Tibial nerve (tissue), 4 donors: ENCODE measurements at regions not wholly inside any gene's neighbourhood (a gene's known extent, or its start where the extent isn't known, plus 50 kb on each side); places are given as distances from the start of the nearest gene placed in this dataset.

Source experiments
- DNase-seq, 2 donors: peaks; one replicate each; pipeline ENCODE4 v3.0.0-alpha.2; 2019; ENCODE audit warnings: low spot score in 2 of 2
- H3K27ac ChIP-seq, 4 donors: fragments of 200-600 bp; sonication (generic) in 3 of 4; one replicate each; pipeline ENCODE4 v1.5.1; 2017 to 2019; ENCODE audit warnings: mild to moderate bottlenecking in 1 of 4
- H3K27me3 ChIP-seq, 2 donors: fragments of 200-600 bp; sonication (generic) in 1 of 2; one replicate each; pipeline versions ENCODE4 v1.5.1 to v1.6.0; 2017 to 2019
- H3K36me3 ChIP-seq, 3 donors: fragments of 200-600 bp; sonication (generic); one replicate each; pipeline ENCODE4 v1.5.1; 2018 to 2019
- H3K4me1 ChIP-seq, 4 donors: fragments of 200-600 bp; sonication (generic) in 3 of 4; one replicate each; pipeline ENCODE4 v1.5.1; 2017 to 2019
- H3K4me3 ChIP-seq, 4 donors: fragments of 200-600 bp; sonication (generic) in 3 of 4; one replicate each; pipeline ENCODE4 v1.5.1; 2017 to 2019; ENCODE audit warnings: mild to moderate bottlenecking in 1 of 4, moderate library complexity in 1 of 4
- H3K9me3 ChIP-seq, 4 donors: fragments of 200-600 bp; sonication (generic) in 3 of 4; one replicate each; pipeline ENCODE4 v1.5.1; 2017 to 2019
- EP300 ChIP-seq, 2 donors: sonication (generic); formaldehyde crosslinking; IDR thresholded peaks; one replicate each; pipeline ENCODE4 v1.6.1; 2017; ENCODE audit warnings: antibody characterized with exemption in 2 of 2, mild to moderate bottlenecking in 1 of 2
- POLR2A ChIP-seq, 2 donors: fragments of 450-650 bp; IDR thresholded peaks; one replicate each; pipeline ENCODE4 v1.6.1; 2017; ENCODE audit warnings: antibody characterized with exemption in 2 of 2, mild to moderate bottlenecking in 2 of 2, moderate library complexity in 2 of 2
- WGBS, 2 donors: methylation state at CpG; one replicate each; pipeline ENCODE4 v1.1.5; 2018; 5-methylcytosine and 5-hydroxymethylcytosine counted together
- TF ChIP-seq, protein P1 (sequence below), 5 experiments: fragments of 200-600 bp in 3 of 5; fragments of 450-650 bp in 2 of 5; sonication (generic) in 3 of 5; IDR thresholded peaks; one replicate each; pipeline ENCODE4 v1.5.1; 2016 to 2019; ENCODE audit warnings: antibody characterized with exemption in 5 of 5, mild to moderate bottlenecking in 3 of 5, moderate library complexity in 2 of 5

DNA sequence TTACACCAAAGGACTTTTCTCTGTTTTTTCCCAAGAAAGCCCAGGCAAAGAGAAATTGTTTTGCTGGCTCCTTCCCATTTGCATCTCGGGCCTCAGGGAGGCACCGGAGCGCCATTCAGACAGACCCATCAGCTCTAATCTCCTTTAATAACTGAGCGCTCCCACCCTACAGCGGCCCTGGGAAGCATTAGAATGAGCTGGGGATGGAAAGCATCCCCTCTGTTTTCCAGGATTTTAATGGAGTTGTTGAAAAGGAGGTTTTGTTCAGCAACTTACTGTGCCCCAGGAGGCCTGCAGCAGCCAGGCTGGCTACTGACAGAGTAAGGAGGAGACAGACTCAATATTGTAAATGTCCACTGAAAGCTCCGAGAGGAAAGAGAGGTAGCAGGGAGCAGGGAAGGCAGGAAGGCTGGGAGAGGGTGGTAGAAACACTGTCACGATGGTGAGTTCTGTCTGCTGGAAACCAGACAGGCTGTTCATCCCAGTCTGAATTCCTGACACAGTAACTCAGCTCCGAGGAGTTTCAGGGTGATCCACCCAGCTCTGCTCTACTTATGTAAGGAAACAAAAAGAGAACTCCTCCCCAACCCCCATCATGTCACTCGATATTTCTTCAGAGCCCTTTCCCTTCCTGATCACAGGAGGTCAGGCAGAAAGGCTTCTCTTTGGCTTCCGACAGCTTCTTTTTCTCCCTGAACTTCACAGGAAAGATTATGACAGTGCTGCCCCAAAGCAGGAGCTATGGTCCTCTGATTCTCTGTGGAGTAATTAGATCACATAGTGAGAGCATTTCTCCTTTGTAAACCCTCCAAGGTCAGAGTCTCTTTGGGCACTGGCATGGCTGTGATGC, 62.5 kb upstream of the TMEM132D start:
- no peaks in the 10 kb centered on the region for H3K36me3 ChIP-seq
- H3K27ac ChIP-seq, result no peak overlapping the region
- H3K4me1 ChIP-seq, result no peaks in the 10 kb centered on the region
- H3K27me3 ChIP-seq, result no peaks in the 10 kb centered on the region
- WGBS, 2 donors, result 13 to 16% methylated on average over 10 of the region's 10 CpGs
- H3K9me3 ChIP-seq, result no peaks in the 10 kb centered on the region
- no peak overlapping the region for H3K4me3 ChIP-seq
- no peak for TF ChIP-seq POLR2A (IDR thresholded peaks at IDR 0.05)
- TF ChIP-seq, protein P1, sequence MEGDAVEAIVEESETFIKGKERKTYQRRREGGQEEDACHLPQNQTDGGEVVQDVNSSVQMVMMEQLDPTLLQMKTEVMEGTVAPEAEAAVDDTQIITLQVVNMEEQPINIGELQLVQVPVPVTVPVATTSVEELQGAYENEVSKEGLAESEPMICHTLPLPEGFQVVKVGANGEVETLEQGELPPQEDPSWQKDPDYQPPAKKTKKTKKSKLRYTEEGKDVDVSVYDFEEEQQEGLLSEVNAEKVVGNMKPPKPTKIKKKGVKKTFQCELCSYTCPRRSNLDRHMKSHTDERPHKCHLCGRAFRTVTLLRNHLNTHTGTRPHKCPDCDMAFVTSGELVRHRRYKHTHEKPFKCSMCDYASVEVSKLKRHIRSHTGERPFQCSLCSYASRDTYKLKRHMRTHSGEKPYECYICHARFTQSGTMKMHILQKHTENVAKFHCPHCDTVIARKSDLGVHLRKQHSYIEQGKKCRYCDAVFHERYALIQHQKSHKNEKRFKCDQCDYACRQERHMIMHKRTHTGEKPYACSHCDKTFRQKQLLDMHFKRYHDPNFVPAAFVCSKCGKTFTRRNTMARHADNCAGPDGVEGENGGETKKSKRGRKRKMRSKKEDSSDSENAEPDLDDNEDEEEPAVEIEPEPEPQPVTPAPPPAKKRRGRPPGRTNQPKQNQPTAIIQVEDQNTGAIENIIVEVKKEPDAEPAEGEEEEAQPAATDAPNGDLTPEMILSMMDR (IDR thresholded peaks at IDR 0.05), result no peak
- no peak for TF ChIP-seq EP300 (IDR thresholded peaks at IDR 0.05)
- DNase-seq, result no peak

DNA sequence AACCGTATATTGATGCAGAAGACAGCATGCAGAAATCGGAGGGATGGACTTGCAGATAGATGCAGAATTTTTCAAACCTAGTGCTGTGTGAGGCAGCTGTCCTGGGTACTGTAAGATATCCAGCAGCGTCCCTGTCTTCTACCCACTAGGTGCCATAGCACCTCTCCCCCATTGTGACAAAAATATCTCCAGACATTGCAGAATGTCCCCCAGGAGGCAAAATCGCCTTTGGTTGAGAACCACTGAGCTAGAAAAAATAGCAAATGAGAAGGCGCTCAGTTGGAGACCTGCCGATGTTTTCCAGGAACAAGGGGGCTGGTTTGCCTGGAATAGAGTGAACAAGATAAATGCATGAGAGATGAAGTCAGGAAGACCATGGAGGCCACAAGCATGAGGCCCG, 67.9 kb upstream of the TMEM132D start:
- WGBS, 2 donors, result 77 to 79% methylated on average over 7 of the region's 7 CpGs
- H3K4me3 ChIP-seq, result no peak overlapping the region
- no peak for TF ChIP-seq EP300 (IDR thresholded peaks at IDR 0.05)
- TF ChIP-seq, protein P1 (IDR thresholded peaks at IDR 0.05), result no peak
- no peak for TF ChIP-seq POLR2A (IDR thresholded peaks at IDR 0.05)

DNA sequence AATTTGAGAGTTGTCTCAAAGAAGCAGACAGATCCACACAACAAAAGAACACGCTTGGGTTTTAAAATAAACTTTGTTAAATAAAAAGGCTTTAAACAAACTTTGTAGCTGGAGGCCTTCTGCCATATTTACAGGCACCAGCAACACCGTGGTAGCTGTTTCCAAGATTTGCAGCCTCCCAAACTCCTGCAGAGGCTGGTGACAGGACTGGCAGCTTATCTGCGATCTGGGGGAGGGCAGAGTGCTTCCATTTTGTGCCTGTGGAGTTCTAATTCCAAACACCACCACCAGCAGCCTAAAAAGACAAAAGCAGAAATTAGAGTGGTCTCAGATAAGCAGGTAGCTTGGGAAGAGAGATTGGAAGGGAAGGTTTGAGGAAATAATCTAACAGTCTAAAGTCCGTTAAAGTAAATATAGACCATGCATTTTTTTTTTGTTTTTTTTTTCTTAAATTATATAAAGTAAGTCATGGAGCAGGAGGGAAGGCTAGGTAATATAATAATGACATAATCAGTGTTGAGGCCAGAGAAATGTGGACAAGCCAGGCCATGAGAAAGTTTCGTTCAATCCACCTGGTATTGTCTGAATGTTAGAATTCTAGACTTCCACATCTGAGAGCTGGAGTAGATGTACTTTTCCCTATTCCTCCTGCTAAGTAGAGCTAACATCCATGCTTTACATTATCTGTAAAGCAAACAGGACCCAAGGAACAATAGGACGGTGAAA, 69.6 kb upstream of the TMEM132D start:
- Histone ChIP-seq H3K9me3 (peaks cover 0 to 14% (median 0%) of the 10 kb centered on the region in 4 donors), H3K4me3 (no peak overlapping the region), H3K4me1 (no peaks in the 10 kb centered on the region), H3K27ac (no peak overlapping the region), H3K36me3 (no peaks in the 10 kb centered on the region), H3K27me3 (no peaks in the 10 kb centered on the region)
- TF ChIP-seq EP300 (IDR thresholded peaks at IDR 0.05), result no peak
- WGBS, 2 donors, result 76% methylated on average over 6 of the region's 6 CpGs
- DNase-seq, result no peak

More for the DNA sequence above, 67.9 kb upstream of the TMEM132D start:
- Histone ChIP-seq H3K36me3 (no peaks in the 10 kb centered on the region), H3K27ac (no peak overlapping the region), H3K4me1 (no peaks in the 10 kb centered on the region), H3K27me3 (no peaks in the 10 kb centered on the region), H3K9me3 (peaks cover 0 to 14% (median 0%) of the 10 kb centered on the region in 4 donors)
- DNase-seq, result no peak

DNA sequence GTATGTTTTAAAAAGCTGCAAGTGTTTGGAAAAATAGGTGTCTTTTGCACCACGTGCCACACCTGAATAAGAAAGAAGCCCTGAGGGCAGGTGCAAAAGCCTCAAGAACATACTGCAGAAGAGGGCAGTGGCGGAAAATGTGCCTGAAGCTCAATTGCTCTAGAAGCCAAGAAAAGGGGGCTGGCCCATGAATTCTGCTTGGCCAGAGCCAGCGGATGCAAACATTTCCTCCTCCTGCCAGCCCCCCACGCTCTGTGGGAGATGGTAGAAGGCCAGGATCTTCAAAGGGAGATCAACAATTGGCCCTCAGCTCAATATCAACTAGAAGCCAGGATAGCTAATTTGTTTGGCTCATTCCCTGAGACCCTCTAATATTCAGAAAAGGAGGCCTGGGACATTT, 80.3 kb upstream of the TMEM132D start:
- Histone ChIP-seq H3K4me3 (no peak overlapping the region), H3K27me3 (no peaks in the 10 kb centered on the region), H3K27ac (no peak overlapping the region), H3K36me3 (no peaks in the 10 kb centered on the region), H3K4me1 (no peaks in the 10 kb centered on the region), H3K9me3 (peaks cover 0 to 10% (median 0%) of the 10 kb centered on the region in 4 donors)
- 21 to 22% methylated on average over 4 of the region's 4 CpGs for WGBS, 2 donors
- DNase-seq, result no peak
- TF ChIP-seq POLR2A (IDR thresholded peaks at IDR 0.05) (no peak), EP300 (IDR thresholded peaks at IDR 0.05) (no peak)
- TF ChIP-seq, protein P1 (IDR thresholded peaks at IDR 0.05), result no peak

DNA sequence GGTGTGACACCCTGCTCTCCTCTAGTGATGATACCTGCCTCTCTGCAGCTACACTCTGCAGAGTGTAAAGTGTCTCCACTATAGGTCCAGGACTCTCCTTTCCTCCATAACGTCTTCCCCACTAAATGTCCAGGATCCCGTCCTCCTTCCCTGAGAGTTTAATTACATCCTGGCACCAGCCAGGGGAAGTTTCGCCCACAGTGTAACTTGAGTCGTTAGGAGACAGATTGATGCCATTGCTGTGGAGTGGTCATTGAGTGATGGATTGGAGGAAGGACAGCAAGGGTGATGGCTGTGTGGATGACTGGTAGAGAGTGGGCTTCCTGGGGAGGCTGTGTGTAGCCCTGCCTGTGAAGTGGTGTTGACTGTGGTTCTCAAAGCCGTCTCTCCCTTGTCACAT, 84.0 kb upstream of the TMEM132D start:
- 43 to 51% methylated on average over 5 of the region's 5 CpGs for WGBS, 2 donors
- DNase-seq, result no peak
- H3K27me3 ChIP-seq, result no peaks in the 10 kb centered on the region
- no peak overlapping the region for H3K4me3 ChIP-seq
- H3K36me3 ChIP-seq, result no peaks in the 10 kb centered on the region
- TF ChIP-seq, protein P1 (IDR thresholded peaks at IDR 0.05), result no peak
- no peak for TF ChIP-seq POLR2A (IDR thresholded peaks at IDR 0.05)
- peaks cover 0 to 19% (median 0%) of the 10 kb centered on the region in 4 donors for H3K9me3 ChIP-seq
- H3K27ac ChIP-seq, result no peak overlapping the region
- H3K4me1 ChIP-seq, result no peaks in the 10 kb centered on the region
